ENCODE measurements at regions not wholly inside any gene's neighbourhood (a gene's known extent, or its start where the extent isn't known, plus 50 kb on each side); places are given as distances from the start of the nearest gene placed in this dataset.

- TF ChIP-seq, protein P1, sequence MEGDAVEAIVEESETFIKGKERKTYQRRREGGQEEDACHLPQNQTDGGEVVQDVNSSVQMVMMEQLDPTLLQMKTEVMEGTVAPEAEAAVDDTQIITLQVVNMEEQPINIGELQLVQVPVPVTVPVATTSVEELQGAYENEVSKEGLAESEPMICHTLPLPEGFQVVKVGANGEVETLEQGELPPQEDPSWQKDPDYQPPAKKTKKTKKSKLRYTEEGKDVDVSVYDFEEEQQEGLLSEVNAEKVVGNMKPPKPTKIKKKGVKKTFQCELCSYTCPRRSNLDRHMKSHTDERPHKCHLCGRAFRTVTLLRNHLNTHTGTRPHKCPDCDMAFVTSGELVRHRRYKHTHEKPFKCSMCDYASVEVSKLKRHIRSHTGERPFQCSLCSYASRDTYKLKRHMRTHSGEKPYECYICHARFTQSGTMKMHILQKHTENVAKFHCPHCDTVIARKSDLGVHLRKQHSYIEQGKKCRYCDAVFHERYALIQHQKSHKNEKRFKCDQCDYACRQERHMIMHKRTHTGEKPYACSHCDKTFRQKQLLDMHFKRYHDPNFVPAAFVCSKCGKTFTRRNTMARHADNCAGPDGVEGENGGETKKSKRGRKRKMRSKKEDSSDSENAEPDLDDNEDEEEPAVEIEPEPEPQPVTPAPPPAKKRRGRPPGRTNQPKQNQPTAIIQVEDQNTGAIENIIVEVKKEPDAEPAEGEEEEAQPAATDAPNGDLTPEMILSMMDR (IDR thresholded peaks at IDR 0.05) = no peak
- TF ChIP-seq POLR2AphosphoS5 (IDR thresholded peaks at IDR 0.05) (no peak), EP300 (IDR thresholded peaks at IDR 0.05) (no peak), POLR2A (IDR thresholded peaks at IDR 0.05) (no peak)
Measured at GRCh38 chr4:135605076-135605475, 1403.5 kb upstream of the PABPC4L start.
